ENCODE measurements at regions not wholly inside any gene's neighbourhood (a gene's known extent, or its start where the extent isn't known, plus 50 kb on each side); places are given as distances from the start of the nearest gene placed in this dataset.

- TF ChIP-seq CHD7 (IDR thresholded peaks at IDR 0.05; ENCODE audit: insufficient replicate concordance, low read length), result no peak
Measured at GRCh38 chr3:103437883-103438282, 1003.1 kb downstream of the ZPLD1 start (continued).
